ENCODE measurements at regions not wholly inside any gene's neighbourhood (a gene's known extent, or its start where the extent isn't known, plus 50 kb on each side); places are given as distances from the start of the nearest gene placed in this dataset.

DNA sequence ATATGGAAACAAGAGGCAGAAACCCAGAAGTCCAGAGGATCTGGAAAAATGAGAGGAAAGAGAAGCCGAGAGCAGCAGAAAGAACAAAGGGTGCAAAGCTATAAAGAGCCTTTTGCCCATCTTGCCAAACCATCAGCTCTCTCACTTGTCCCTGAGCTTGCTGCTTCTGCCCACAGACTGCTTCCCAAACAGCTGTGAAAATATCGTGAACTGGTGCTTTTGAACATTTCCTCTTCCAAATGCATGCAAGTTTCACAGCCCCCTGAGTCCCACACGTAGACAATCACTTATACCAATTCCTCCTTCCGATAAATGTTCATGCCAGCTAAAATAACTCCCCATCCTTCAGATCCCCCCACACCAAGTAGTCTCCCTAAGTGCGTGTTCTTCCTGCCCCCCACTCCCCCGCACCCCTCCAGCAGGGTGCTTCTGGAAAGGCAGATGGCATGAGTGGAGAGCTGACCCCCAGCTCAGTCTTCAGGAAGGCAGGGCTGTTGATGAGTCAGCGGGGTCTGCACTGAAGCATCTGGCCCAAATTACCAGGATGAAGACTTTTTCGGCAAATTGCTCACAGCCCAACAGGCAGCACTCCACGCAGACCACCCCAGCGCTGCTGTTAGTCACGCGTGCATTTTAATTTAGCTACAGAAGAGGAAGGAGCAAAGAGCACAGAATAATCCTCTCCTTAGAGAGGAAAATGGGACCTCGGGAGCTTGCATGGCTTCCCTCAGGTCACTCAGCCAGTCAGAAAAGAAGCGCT is 76.1 kb upstream of the KCNMA1 start:
- TF ChIP-seq, protein P1, sequence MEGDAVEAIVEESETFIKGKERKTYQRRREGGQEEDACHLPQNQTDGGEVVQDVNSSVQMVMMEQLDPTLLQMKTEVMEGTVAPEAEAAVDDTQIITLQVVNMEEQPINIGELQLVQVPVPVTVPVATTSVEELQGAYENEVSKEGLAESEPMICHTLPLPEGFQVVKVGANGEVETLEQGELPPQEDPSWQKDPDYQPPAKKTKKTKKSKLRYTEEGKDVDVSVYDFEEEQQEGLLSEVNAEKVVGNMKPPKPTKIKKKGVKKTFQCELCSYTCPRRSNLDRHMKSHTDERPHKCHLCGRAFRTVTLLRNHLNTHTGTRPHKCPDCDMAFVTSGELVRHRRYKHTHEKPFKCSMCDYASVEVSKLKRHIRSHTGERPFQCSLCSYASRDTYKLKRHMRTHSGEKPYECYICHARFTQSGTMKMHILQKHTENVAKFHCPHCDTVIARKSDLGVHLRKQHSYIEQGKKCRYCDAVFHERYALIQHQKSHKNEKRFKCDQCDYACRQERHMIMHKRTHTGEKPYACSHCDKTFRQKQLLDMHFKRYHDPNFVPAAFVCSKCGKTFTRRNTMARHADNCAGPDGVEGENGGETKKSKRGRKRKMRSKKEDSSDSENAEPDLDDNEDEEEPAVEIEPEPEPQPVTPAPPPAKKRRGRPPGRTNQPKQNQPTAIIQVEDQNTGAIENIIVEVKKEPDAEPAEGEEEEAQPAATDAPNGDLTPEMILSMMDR (IDR thresholded peaks at IDR 0.05; ENCODE audit: insufficient read depth, low read length, severe bottlenecking), result no peak
- Histone ChIP-seq H3K4me3 (ENCODE audit: low read depth, low read length) (no peak overlapping the region), H3K27me3 (ENCODE audit: control insufficient read depth, insufficient read depth, low read length) (peaks cover 3% of the 10 kb centered on the region), H3K36me3 (ENCODE audit: control insufficient read depth, insufficient read depth, low read length) (no peaks in the 10 kb centered on the region)
- DNase-seq (ENCODE audit: low read depth) (no peak), FAIRE-seq (no peak)

DNA sequence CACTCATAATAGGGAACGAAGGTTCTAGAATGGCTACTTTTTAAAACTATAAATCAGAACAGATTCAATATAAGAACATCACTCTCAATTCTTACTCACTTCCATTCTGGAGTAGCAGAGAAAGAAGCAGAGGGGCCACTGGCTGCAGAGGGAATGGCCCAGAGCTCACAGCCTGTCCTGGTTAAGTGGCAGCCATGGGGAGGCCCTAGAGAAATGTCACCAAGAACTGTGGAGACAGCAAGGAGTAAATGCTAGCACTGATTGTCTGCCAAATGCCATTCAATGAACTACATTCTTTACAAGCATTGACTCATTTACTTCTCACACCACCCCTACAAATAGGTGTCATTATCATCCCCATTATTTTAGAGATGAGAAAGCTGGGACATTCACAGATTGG is 74.6 kb upstream of the KCNMA1 start:
- DNase-seq (ENCODE audit: low read depth) (no peak), FAIRE-seq (no peak)
- Histone ChIP-seq H3K36me3 (ENCODE audit: control insufficient read depth, insufficient read depth, low read length) (no peaks in the 10 kb centered on the region), H3K4me3 (ENCODE audit: low read depth, low read length) (no peak overlapping the region), H3K27me3 (ENCODE audit: control insufficient read depth, insufficient read depth, low read length) (peaks cover 3% of the 10 kb centered on the region)
- TF ChIP-seq, protein P1 (IDR thresholded peaks at IDR 0.05; ENCODE audit: insufficient read depth, low read length, severe bottlenecking), result no peak

DNA sequence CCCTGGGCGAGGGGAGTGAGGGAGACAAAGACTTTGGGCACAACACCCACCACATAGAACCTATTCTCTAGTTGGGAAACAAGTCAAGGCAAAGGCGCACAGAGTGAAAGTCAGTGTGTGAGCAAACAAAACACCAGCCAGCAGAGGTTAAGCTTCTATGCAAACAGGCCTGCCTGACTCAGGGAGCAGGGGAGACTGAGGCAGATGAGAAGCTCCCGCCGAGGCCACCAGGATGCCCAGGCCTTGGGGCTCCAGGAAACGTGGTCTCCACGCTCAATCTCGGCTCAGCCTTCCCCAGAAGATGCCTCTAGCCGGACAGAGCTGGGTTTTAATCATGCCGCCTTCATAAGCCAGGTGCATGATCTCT is 74.1 kb upstream of the KCNMA1 start:
- Histone ChIP-seq H3K27me3 (ENCODE audit: control insufficient read depth, insufficient read depth, low read length) (peaks cover 3% of the 10 kb centered on the region), H3K4me3 (ENCODE audit: low read depth, low read length) (no peak overlapping the region), H3K36me3 (ENCODE audit: control insufficient read depth, insufficient read depth, low read length) (no peaks in the 10 kb centered on the region)
- FAIRE-seq, result peak; percentile 40
- TF ChIP-seq, protein P1 (IDR thresholded peaks at IDR 0.05; ENCODE audit: insufficient read depth, low read length, severe bottlenecking), result no peak
- DNase-seq (ENCODE audit: low read depth), result no peak

DNA sequence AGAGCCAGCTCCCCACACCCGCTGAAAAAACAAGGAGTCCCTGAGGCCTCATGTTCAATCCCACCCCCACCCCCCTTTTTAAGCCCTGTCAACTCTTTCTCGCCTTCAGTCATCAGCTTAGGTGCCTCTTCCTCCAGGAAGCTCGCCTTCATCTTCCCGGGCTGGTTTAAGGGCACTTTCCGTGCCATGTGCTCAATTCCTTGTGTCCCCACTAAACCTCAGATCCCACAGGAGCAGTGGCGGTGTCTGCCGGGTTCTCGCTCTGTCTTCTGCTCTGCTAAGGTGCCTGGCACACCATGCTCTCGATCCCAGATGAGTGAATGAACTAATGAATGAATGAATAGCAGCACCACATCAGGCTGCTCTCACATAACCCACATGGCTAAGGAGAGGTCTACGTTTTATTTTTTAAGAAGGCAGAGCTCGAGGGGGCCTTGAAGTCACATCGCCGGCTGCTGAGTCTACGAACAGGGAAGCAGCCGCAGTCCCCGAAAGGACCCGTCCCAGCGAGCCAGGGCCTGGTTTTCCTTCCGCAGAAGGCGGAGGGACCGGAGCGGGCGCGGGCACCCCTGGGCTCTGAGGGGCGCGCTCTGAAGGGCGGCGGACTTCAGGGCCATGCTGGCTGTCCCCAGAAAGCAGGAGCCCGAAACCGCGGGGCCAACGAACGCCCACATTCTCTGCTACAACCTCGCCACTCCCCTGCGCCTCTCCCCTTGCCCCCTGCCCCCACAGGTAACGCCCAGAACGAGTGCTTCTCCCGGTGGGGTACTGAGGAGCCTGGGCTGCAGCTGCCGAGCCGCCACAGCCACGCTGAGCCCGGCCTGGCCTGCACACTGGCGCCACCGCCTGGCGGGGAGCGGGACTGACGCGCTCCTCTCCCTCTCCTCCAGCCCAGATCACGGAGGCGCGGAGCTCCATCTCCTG is 73.4 kb upstream of the KCNMA1 start:
- TF ChIP-seq, protein P1 (IDR thresholded peaks at IDR 0.05; ENCODE audit: insufficient read depth, low read length, severe bottlenecking), result peak; percentile 99
- DNase-seq (ENCODE audit: low read depth) (peak; percentile 43), FAIRE-seq (no peak)
- Histone ChIP-seq H3K4me3 (ENCODE audit: low read depth, low read length) (peak overlapping the region; percentile 42), H3K27me3 (ENCODE audit: control insufficient read depth, insufficient read depth, low read length) (peaks cover 3% of the 10 kb centered on the region), H3K36me3 (ENCODE audit: control insufficient read depth, insufficient read depth, low read length) (no peaks in the 10 kb centered on the region)

DNA sequence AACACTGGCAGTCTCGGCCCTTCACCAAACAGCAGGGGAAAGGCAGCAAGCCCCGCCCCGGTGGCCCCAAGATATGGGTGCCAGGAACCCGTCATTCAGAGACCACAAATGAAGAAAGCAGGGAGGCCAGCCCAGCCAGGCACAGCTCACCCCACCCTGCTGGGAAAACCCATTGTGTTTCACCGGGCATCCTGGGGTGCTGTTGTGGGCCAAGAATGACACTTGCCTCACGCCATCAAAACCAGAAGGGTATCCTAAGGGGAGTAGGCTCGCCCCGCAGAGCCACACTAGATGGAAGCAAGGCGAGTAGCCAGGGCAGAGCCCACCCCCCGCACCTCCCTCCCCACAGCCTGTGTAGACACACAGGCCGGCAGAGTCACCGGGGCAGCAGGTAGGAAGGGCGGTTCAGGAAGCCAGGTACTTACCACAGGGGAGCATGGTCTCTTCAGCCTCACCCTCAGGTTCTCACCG is 72.5 kb upstream of the KCNMA1 start:
- Histone ChIP-seq H3K36me3 (ENCODE audit: control insufficient read depth, insufficient read depth, low read length) (no peaks in the 10 kb centered on the region), H3K4me3 (ENCODE audit: low read depth, low read length) (no peak overlapping the region), H3K27me3 (ENCODE audit: control insufficient read depth, insufficient read depth, low read length) (peaks cover 3% of the 10 kb centered on the region)
- no peak for FAIRE-seq
- DNase-seq (ENCODE audit: low read depth), result no peak
- TF ChIP-seq, protein P1 (IDR thresholded peaks at IDR 0.05; ENCODE audit: insufficient read depth, low read length, severe bottlenecking), result no peak
